Calu3 (cell line): ENCODE measurements at regions not wholly inside any gene's neighbourhood (a gene's known extent, or its start where the extent isn't known, plus 50 kb on each side); places are given as distances from the start of the nearest gene placed in this dataset.

Source experiments
- BruUV-seq: library from RNA; stranded (reverse); fragments of 400-500 nt; replicated peaks from 2 replicates; lab custom pipeline; 2021; lab: Mats Ljungman, UMichigan
- CTCF ChIA-PET: fragments of 300-600 bp; sonication (Branson Sonifier 250); formaldehyde crosslinking; loops from one replicate; lab custom pipeline; 2022; ENCODE audit warnings: antibody characterized with exemption; lab: Charles Lee
- DNase-seq: peaks from one replicate; pipeline ENCODE4 v3.0.0; 2022
- H3K27ac Mint-ChIP-seq: one replicate; pipeline ENCODE4 v1.8.0; 2022; ENCODE audit warnings: mixed read lengths; ENCODE audit not compliant: unreplicated experiment
- H3K27me3 Mint-ChIP-seq: one replicate; pipeline ENCODE4 v1.8.0; 2022; ENCODE audit warnings: mixed read lengths; ENCODE audit not compliant: unreplicated experiment
- H3K36me3 Mint-ChIP-seq: one replicate; pipeline ENCODE4 v1.8.0; 2022; ENCODE audit warnings: mild to moderate bottlenecking, moderate library complexity, mixed read lengths; ENCODE audit not compliant: insufficient read depth, unreplicated experiment
- H3K4me1 Mint-ChIP-seq: one replicate; pipeline ENCODE4 v1.8.0; 2022; ENCODE audit warnings: mild to moderate bottlenecking, low read depth, mixed read lengths; ENCODE audit not compliant: unreplicated experiment
- H3K4me3 Mint-ChIP-seq: one replicate; pipeline ENCODE4 v1.8.0; 2022; ENCODE audit warnings: mild to moderate bottlenecking, low read depth, moderate library complexity, mixed read lengths; ENCODE audit not compliant: unreplicated experiment
- H3K9me3 Mint-ChIP-seq: one replicate; pipeline ENCODE4 v1.8.0; 2022; ENCODE audit warnings: low read depth, mixed read lengths; ENCODE audit not compliant: unreplicated experiment
- CTCF ChIP-seq: fragments of 200-600 bp; IDR thresholded peaks from one replicate; pipeline ENCODE4 v1.8.0; 2022; ENCODE audit warnings: antibody characterized with exemption; ENCODE audit not compliant: unreplicated experiment
- intact Hi-C: fragments of 100-400 bp; cut with micrococcal nuclease; formaldehyde crosslinking; loops from one replicate; pipeline ENCODE4 v1.10.0; 2022; ENCODE audit not compliant: unreplicated experiment

DNA sequence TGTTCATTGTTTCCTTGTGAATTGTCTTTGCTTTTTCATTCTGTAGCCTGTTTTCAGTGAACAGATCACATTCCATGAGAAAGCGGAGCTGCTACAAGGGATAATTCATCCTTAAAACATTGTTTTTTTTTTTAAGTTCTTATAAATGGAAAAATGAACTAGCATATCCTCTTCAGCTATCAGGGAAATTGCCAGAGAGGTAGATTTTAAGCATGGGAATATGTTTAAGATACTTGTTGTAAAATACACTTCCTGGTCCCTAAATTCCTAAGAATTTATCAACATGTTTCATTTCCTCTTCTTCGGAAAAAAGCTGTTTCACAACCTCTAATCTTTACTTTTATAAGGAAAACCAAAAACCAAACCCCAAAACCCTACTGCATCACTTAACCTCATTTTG, 238.0 kb downstream of the POSTN start:
- CTCF ChIA-PET, result no interaction called here
- Mint-ChIP-seq H3K4me3 (no peak overlapping the region), H3K27ac (no peak overlapping the region), H3K4me1 (no peaks in the 10 kb centered on the region), H3K9me3 (no peaks in the 10 kb centered on the region), H3K36me3 (no peaks in the 10 kb centered on the region), H3K27me3 (no peaks in the 10 kb centered on the region)
- intact Hi-C loops, result no loop called here
- BruUV-seq, result no TSS peak
- no peak for TF ChIP-seq CTCF
- no peak for DNase-seq

DNA sequence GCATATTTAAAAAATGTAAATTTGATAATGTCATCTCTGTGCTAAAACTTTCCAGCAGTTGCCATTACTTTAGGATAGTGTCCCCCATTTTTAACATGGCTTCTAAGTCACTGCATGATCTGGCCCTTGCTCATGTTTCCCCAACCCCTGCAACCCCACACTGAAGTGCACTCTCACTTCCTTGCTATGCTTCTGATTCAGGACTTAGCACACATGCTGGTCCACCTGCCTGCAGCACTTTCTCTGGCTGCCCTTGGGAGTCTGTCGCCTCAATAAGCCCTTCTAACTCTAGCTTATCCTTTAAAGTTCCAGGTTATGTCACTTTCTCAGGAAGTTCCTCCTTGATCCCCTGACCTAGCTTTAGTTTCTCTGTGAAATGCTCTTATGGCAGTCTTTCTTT, 241.0 kb downstream of the POSTN start:
- H3K4me3 Mint-ChIP-seq, result no peak overlapping the region
- H3K4me1 Mint-ChIP-seq, result no peaks in the 10 kb centered on the region
- no peaks in the 10 kb centered on the region for H3K36me3 Mint-ChIP-seq
- H3K27me3 Mint-ChIP-seq, result no peaks in the 10 kb centered on the region
- H3K9me3 Mint-ChIP-seq, result no peaks in the 10 kb centered on the region
- H3K27ac Mint-ChIP-seq, result no peak overlapping the region
- CTCF ChIA-PET, result interaction anchor here (0.6 kb wide), 1 partner anchor 91 kb away, joined by 4 read pairs; no protein-coding TSS in a partner anchor
- intact Hi-C loops, result no loop called here
- TF ChIP-seq CTCF, result no peak
- no peak for DNase-seq
- no TSS peak for BruUV-seq

DNA sequence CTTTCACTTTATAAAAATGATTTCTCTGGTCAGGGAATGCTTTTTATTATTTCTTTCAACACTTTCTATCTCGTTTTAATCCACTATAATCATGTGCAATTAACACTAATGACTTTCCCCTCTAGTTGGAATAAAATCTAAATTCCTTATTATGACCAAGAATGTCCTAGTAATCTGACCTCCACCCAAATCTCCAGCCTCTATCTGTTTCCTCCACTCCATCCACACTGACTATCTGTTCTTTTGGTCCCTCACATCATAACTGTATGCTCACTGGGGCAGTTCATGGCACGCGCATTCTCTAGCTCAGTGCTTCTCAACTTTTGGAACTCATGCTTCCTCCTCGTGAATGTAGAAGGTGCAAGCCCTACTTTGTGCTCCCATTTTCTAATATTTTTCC, 244.7 kb downstream of the POSTN start:
- no peaks in the 10 kb centered on the region for H3K9me3 Mint-ChIP-seq
- no TSS peak for BruUV-seq
- H3K27ac Mint-ChIP-seq, result no peak overlapping the region
- no peaks in the 10 kb centered on the region for H3K4me1 Mint-ChIP-seq
- H3K36me3 Mint-ChIP-seq, result no peaks in the 10 kb centered on the region
- no peak for DNase-seq
- CTCF ChIA-PET, result interaction anchor here (0.7 kb wide), 1 partner anchor 49 kb away, joined by 3 read pairs; no protein-coding TSS in a partner anchor
- intact Hi-C loops, result no loop called here
- no peaks in the 10 kb centered on the region for H3K27me3 Mint-ChIP-seq
- TF ChIP-seq CTCF, result no peak
- no peak overlapping the region for H3K4me3 Mint-ChIP-seq

DNA sequence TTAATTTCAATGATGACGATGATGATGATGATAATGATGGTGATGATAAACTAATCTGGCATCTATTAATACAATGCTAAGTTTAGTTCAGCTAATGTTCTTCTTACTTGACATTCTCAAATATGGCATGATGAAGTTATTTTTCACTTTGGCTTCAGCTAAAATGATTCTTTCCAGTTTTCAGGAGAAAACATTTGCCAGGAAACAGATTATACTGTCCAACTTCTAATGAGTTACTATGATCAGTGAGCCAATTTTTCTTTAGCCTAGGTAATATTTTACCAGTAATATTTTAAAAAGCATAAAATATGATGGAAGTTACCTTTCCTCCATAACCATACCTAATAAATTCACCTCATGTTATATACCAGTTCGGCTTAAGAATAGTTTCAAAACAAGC, 245.7 kb upstream of the CSNK1A1L start:
- CTCF ChIA-PET, result no interaction called here

More for the DNA sequence above, 245.7 kb upstream of the CSNK1A1L start:
- Mint-ChIP-seq H3K27me3 (no peaks in the 10 kb centered on the region), H3K4me3 (no peak overlapping the region), H3K4me1 (no peaks in the 10 kb centered on the region), H3K27ac (no peak overlapping the region), H3K9me3 (no peaks in the 10 kb centered on the region), H3K36me3 (no peaks in the 10 kb centered on the region)
- no TSS peak for BruUV-seq
- DNase-seq, result no peak
- intact Hi-C loops, result no loop called here
- no peak for TF ChIP-seq CTCF
